NOMO-1 (cell line): ENCODE measurements at regions not wholly inside any gene's neighbourhood (a gene's known extent, or its start where the extent isn't known, plus 50 kb on each side); places are given as distances from the start of the nearest gene placed in this dataset.

Experiments used
- DNase-seq, 2 experiments: peaks; one replicate each; lab custom pipeline; 2025; ENCODE audit not compliant: unreplicated experiment in 2 of 2; lab: John Stamatoyannopoulos, UW

- no peak for DNase-seq
Measured at GRCh38 chr20:41889126-41889843, 271.1 kb upstream of the CHD6 start.

GRCh38 chr20:41888434-41888833, 270.3 kb upstream of the CHD6 start:
- DNase-seq: no peak

- no peak for DNase-seq
Measured at GRCh38 chr20:41887500-41887899, 269.3 kb upstream of the CHD6 start.

GRCh38 chr20:41881466-41882046, 263.4 kb upstream of the CHD6 start:
- DNase-seq: no peak

GRCh38 chr20:41879123-41879522, 260.9 kb upstream of the CHD6 start:
- DNase-seq: no peak

GRCh38 chr20:41877911-41878310, 259.7 kb upstream of the CHD6 start:
- DNase-seq: no peak

GRCh38 chr20:41874658-41875057, 256.5 kb upstream of the CHD6 start:
- no peak for DNase-seq

GRCh38 chr20:41872930-41873329, 254.8 kb upstream of the CHD6 start:
- DNase-seq: no peak

GRCh38 chr20:41870869-41871462, 252.8 kb upstream of the CHD6 start:
- no peak for DNase-seq

GRCh38 chr20:41869261-41869660, 251.1 kb upstream of the CHD6 start:
- DNase-seq: no peak

- no peak for DNase-seq
Measured at GRCh38 chr20:41865938-41866337, 247.8 kb upstream of the CHD6 start.

- DNase-seq: no peak
Measured at GRCh38 chr20:41862476-41862875, 244.3 kb upstream of the CHD6 start.

GRCh38 chr20:41861772-41862422, 243.7 kb upstream of the CHD6 start:
- DNase-seq: no peak

GRCh38 chr20:41854765-41855164, 236.6 kb upstream of the CHD6 start:
- no peak for DNase-seq

- DNase-seq: no peak
Measured at GRCh38 chr20:41853806-41854205, 235.6 kb upstream of the CHD6 start.

- no peak for DNase-seq
Measured at GRCh38 chr20:41848180-41848579, 230.0 kb upstream of the CHD6 start.

GRCh38 chr20:41837669-41838224, 219.6 kb upstream of the CHD6 start:
- no peak for DNase-seq

- DNase-seq: no peak
Measured at GRCh38 chr20:41833739-41834138, 215.6 kb upstream of the CHD6 start.

- no peak for DNase-seq
Measured at GRCh38 chr20:41830702-41831101, 212.5 kb upstream of the CHD6 start.

- DNase-seq: no peak
Measured at GRCh38 chr20:41819436-41819835, 201.3 kb upstream of the CHD6 start.

GRCh38 chr20:41818991-41819390, 200.8 kb upstream of the CHD6 start:
- DNase-seq: no peak
